Stimulated activated naive B cell treated with anti-CD40 and anti-IgM and Interleukin-4, amounts not matched to agents 10 μg/mL and 1 μg/mL and 100 μg/mL, for 72 hours (primary cell): ENCODE measurements at regions not wholly inside any gene's neighbourhood (a gene's known extent, or its start where the extent isn't known, plus 50 kb on each side); places are given as distances from the start of the nearest gene placed in this dataset.

Experiments
- ATAC-seq, 2 donors: fragments of 150-1000 bp; cut with Tn5 transposase; replicated peaks; 2 replicates each; pipeline ENCODE4 v1.10.0; 2021; ENCODE audit warnings: moderate library complexity in 1 of 2
- DNase-seq: peaks from one replicate; pipeline ENCODE4 v3.0.0; 2021
- H3K27ac Mint-ChIP-seq: one replicate; pipeline ENCODE4 v1.8.0; 2022; ENCODE audit warnings: mild to moderate bottlenecking, mixed read lengths
- H3K27me3 Mint-ChIP-seq, 2 donors: one replicate each; pipeline ENCODE4 v1.8.0; 2022; ENCODE audit warnings: mixed read lengths in 2 of 2
- H3K36me3 Mint-ChIP-seq, 2 donors: one replicate each; pipeline ENCODE4 v1.8.0; 2022; ENCODE audit warnings: mixed read lengths in 2 of 2, mild to moderate bottlenecking in 1 of 2
- H3K4me1 Mint-ChIP-seq, 2 donors: one replicate each; pipeline ENCODE4 v1.8.0; 2022; ENCODE audit warnings: mixed read lengths in 2 of 2, mild to moderate bottlenecking in 1 of 2
- H3K4me3 Mint-ChIP-seq, 2 donors: one replicate each; pipeline ENCODE4 v1.8.0; 2022; ENCODE audit warnings: mild to moderate bottlenecking in 2 of 2, mixed read lengths in 2 of 2, moderate library complexity in 1 of 2
- H3K9me3 Mint-ChIP-seq, 2 donors: one replicate each; pipeline ENCODE4 v1.8.0; 2022; ENCODE audit warnings: mixed read lengths in 2 of 2, mild to moderate bottlenecking in 1 of 2

DNA sequence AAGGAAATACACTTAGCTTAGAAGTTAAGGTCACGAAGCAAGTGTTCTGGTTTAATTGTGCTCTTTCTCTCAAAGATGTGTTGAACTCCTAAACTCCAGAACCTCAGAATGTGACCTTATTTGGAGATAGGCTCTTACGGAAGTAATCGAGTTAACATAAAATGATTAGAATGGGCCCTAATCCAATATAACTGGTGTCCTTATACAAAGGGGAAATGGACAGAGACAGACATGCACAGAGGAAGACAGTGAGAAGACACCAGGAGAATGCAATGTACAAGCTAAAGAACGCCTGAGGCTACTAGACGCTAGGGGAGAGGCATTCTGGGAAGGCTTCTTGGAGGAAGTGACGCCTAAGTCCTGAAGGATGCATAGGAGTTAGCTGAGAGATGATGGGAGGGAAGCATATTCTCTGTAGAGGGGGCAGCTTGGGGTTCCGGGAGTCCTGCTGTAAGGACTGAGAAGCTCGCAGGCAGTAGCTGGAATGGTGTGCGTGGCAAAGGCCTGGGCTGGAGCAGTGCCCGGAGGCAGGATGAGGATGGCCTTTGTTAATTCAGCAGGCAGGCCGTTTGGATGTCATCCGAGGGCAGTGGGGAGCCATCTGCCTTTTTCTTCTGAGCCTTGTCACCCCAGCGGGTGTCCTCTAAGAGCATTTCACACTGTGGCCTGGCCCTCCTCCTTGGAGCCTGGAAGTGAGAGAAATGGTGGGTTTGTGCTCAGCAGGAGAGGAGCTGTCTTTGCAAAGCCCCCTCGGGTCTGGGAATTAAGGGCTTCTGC is 513.4 kb downstream of the SHQ1 start:
- Mint-ChIP-seq H3K4me1 (no peaks in the 10 kb centered on the region), H3K9me3 (no peaks in the 10 kb centered on the region), H3K27me3 (peaks cover 4 to 14% of the 10 kb centered on the region in 2 donors), H3K36me3 (no peaks in the 10 kb centered on the region), H3K27ac (no peak overlapping the region), H3K4me3 (no peak overlapping the region)
- DNase-seq, result no peak
- ATAC-seq, result no peak

- ATAC-seq, result no peak
Observed at GRCh38 chr3:72332689-72333088, 515.6 kb downstream of the SHQ1 start.

DNA sequence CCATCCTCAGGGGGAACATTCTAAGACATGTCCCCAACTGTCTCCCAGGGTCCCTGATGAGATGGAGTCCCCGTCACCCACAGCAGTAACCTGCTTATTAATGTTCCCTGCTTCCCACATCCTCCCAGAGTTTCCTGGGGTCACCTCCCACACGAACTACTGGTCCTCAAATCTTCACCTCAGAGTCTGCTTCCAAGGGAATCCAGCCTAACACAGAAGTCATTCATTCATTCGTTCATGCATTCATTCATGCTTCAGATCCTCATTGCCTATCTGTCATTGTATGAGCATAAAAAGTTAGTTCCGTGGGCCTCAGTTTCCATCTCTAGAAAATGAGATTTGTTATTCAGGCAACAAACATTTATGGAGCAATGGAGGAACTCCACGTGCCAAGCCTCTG is 516.2 kb downstream of the SHQ1 start:
- peaks cover 2 to 6% of the 10 kb centered on the region in 2 donors for H3K9me3 Mint-ChIP-seq
- no peak overlapping the region for H3K4me3 Mint-ChIP-seq
- DNase-seq (no peak), ATAC-seq (no peak)
- no peaks in the 10 kb centered on the region for H3K36me3 Mint-ChIP-seq
- peaks cover 5% of the 10 kb centered on the region in 2 donors for H3K4me1 Mint-ChIP-seq
- H3K27ac Mint-ChIP-seq, result peak overlapping the region; percentile 57
- H3K27me3 Mint-ChIP-seq, result peaks cover 17 to 22% of the 10 kb centered on the region in 2 donors

More at GRCh38 chr3:72332689-72333088, 515.6 kb downstream of the SHQ1 start:
- Mint-ChIP-seq H3K27me3 (peaks cover 11 to 22% of the 10 kb centered on the region in 2 donors), H3K9me3 (no peaks in the 10 kb centered on the region), H3K4me3 (no peak overlapping the region), H3K27ac (no peak overlapping the region), H3K4me1 (peaks cover 5% of the 10 kb centered on the region in 2 donors), H3K36me3 (no peaks in the 10 kb centered on the region)
- DNase-seq, result no peak

GRCh38 chr3:72331076-72331475 is 517.2 kb downstream of the SHQ1 start:
- peaks cover 19 to 22% of the 10 kb centered on the region in 2 donors for H3K27me3 Mint-ChIP-seq
- H3K27ac Mint-ChIP-seq, result no peak overlapping the region
- ATAC-seq (no peak), DNase-seq (no peak)
- H3K4me3 Mint-ChIP-seq, result no peak overlapping the region
- H3K9me3 Mint-ChIP-seq, result peaks cover 3 to 8% of the 10 kb centered on the region in 2 donors
- H3K36me3 Mint-ChIP-seq, result no peaks in the 10 kb centered on the region
- peaks cover 5% of the 10 kb centered on the region in 2 donors for H3K4me1 Mint-ChIP-seq

GRCh38 chr3:72329354-72329753 is 518.9 kb downstream of the SHQ1 start:
- H3K36me3 Mint-ChIP-seq, result no peaks in the 10 kb centered on the region
- no peak for ATAC-seq

GRCh38 chr3:72328755-72329277 is 519.4 kb downstream of the SHQ1 start:
- peaks cover 5% of the 10 kb centered on the region in 2 donors for H3K4me1 Mint-ChIP-seq
- no peaks in the 10 kb centered on the region for H3K36me3 Mint-ChIP-seq
- peaks cover 3 to 8% of the 10 kb centered on the region in 2 donors for H3K9me3 Mint-ChIP-seq
- H3K27me3 Mint-ChIP-seq, result peaks cover 16 to 19% of the 10 kb centered on the region in 2 donors
- DNase-seq, result no peak
- ATAC-seq, result no peak
- H3K4me3 Mint-ChIP-seq, result no peak overlapping the region
- no peak overlapping the region for H3K27ac Mint-ChIP-seq

More at GRCh38 chr3:72329354-72329753, 518.9 kb downstream of the SHQ1 start:
- no peak for DNase-seq
- no peak overlapping the region for H3K27ac Mint-ChIP-seq
- no peak overlapping the region for H3K4me3 Mint-ChIP-seq
- H3K27me3 Mint-ChIP-seq, result peaks cover 16 to 19% of the 10 kb centered on the region in 2 donors
- H3K4me1 Mint-ChIP-seq, result peaks cover 5% of the 10 kb centered on the region in 2 donors
- peaks cover 3 to 8% of the 10 kb centered on the region in 2 donors for H3K9me3 Mint-ChIP-seq

DNA sequence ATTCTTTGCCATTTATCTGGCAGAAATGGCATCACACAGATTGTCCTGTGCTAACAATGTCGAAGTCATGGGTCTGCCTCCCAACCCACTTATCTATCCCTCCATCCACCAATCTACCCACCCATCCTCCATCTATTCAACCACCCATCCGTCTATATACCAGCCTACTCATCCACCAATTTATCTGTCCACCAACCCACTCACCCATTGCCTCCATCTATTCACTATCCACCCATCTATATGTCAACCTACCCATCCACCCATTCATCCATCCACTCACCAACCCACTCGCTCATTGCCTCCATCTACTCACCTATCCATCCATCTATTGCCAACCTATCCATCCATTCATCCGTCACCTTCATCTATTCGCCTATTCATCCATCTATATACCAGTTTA is 521.2 kb downstream of the SHQ1 start:
- Mint-ChIP-seq H3K4me3 (no peak overlapping the region), H3K27me3 (peaks cover 9 to 16% of the 10 kb centered on the region in 2 donors), H3K4me1 (peaks cover 5% of the 10 kb centered on the region in 2 donors), H3K27ac (no peak overlapping the region), H3K36me3 (no peaks in the 10 kb centered on the region), H3K9me3 (peaks cover 3 to 8% of the 10 kb centered on the region in 2 donors)
- ATAC-seq (no peak), DNase-seq (no peak)

GRCh38 chr3:72324253-72324811 is 523.9 kb downstream of the SHQ1 start:
- peaks cover 0 to 4% of the 10 kb centered on the region in 2 donors for H3K36me3 Mint-ChIP-seq
- H3K27ac Mint-ChIP-seq, result no peak overlapping the region
- peaks cover under 1% of the 10 kb centered on the region in 2 donors for H3K4me1 Mint-ChIP-seq
- DNase-seq (no peak), ATAC-seq (no peak)
- peaks cover 3 to 8% of the 10 kb centered on the region in 2 donors for H3K9me3 Mint-ChIP-seq
- peaks cover 7 to 15% of the 10 kb centered on the region in 2 donors for H3K27me3 Mint-ChIP-seq
- no peak overlapping the region for H3K4me3 Mint-ChIP-seq

GRCh38 chr3:72323773-72324172 is 524.5 kb downstream of the SHQ1 start:
- Mint-ChIP-seq H3K27me3 (peaks cover 6 to 15% of the 10 kb centered on the region in 2 donors), H3K27ac (no peak overlapping the region), H3K4me1 (no peaks in the 10 kb centered on the region), H3K36me3 (peaks cover 0 to 4% of the 10 kb centered on the region in 2 donors), H3K4me3 (no peak overlapping the region), H3K9me3 (peaks cover 3 to 8% of the 10 kb centered on the region in 2 donors)
- DNase-seq, result no peak
- ATAC-seq, result no peak

GRCh38 chr3:72322264-72322976 is 525.8 kb downstream of the SHQ1 start:
- peaks cover 0 to 4% of the 10 kb centered on the region in 2 donors for H3K36me3 Mint-ChIP-seq
- DNase-seq, result no peak
- no peaks in the 10 kb centered on the region for H3K4me1 Mint-ChIP-seq
- peaks cover 0 to 5% of the 10 kb centered on the region in 2 donors for H3K27me3 Mint-ChIP-seq
- peaks cover 3 to 6% of the 10 kb centered on the region in 2 donors for H3K9me3 Mint-ChIP-seq
- no peak overlapping the region for H3K4me3 Mint-ChIP-seq
- no peak for ATAC-seq
- no peak overlapping the region for H3K27ac Mint-ChIP-seq

DNA sequence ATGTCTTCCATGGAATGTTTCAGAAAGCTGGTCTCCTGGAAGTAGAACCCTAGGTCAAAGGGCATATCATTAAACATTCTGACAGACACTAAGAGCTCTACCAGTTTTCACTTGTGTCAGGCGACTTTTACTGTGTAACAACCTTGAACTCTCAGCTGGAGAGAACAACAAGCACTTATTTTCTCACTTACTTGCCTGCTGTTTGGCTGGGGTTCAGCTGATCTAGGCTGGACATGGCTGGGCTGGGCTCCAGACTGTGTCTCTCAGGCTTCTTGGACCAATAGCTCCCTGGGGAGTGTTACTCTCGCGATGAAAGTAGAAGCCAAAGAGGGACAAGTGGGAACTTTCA is 527.3 kb downstream of the SHQ1 start:
- Mint-ChIP-seq H3K4me3 (no peak overlapping the region), H3K9me3 (no peaks in the 10 kb centered on the region), H3K27me3 (no peaks in the 10 kb centered on the region), H3K27ac (no peak overlapping the region), H3K36me3 (peaks cover 0 to 4% of the 10 kb centered on the region in 2 donors), H3K4me1 (peaks cover 4 to 7% of the 10 kb centered on the region in 2 donors)
- DNase-seq (no peak), ATAC-seq (no peak)

- no peak overlapping the region for H3K4me3 Mint-ChIP-seq
- peaks cover 0 to 4% of the 10 kb centered on the region in 2 donors for H3K36me3 Mint-ChIP-seq
- no peaks in the 10 kb centered on the region for H3K27me3 Mint-ChIP-seq
- no peak for DNase-seq
- ATAC-seq, result no peak
- H3K4me1 Mint-ChIP-seq, result peaks cover 5 to 13% of the 10 kb centered on the region in 2 donors
- H3K9me3 Mint-ChIP-seq, result no peaks in the 10 kb centered on the region
- no peak overlapping the region for H3K27ac Mint-ChIP-seq
Observed at GRCh38 chr3:72320095-72320954, 527.9 kb downstream of the SHQ1 start.

- Mint-ChIP-seq H3K27ac (no peak overlapping the region), H3K9me3 (no peaks in the 10 kb centered on the region), H3K4me3 (no peak overlapping the region), H3K27me3 (no peaks in the 10 kb centered on the region), H3K4me1 (peaks cover 8 to 19% of the 10 kb centered on the region in 2 donors), H3K36me3 (peaks cover 2 to 4% of the 10 kb centered on the region in 2 donors)
- ATAC-seq (peak in 1 of 2 donors; percentile 20), DNase-seq (no peak)
Observed at GRCh38 chr3:72319194-72320094, 528.8 kb downstream of the SHQ1 start.
